GM23338 (cell line): ENCODE measurements at regions not wholly inside any gene's neighbourhood (a gene's known extent, or its start where the extent isn't known, plus 50 kb on each side); places are given as distances from the start of the nearest gene placed in this dataset.

ENCODE experiments used
- ATAC-seq: fragments of 200-7000 bp; cut with Tn5 transposase; 3 replicates; pipeline ENCODE4 v1.9.1; 2020
- DNase-seq: peaks from one replicate; pipeline ENCODE4 v3.0.0-alpha.2; 2015; ENCODE audit warnings: low spot score
- H2AFZ ChIP-seq: fragments of 200-600 bp; sonication (generic); 2 replicates; pipeline ENCODE4 v1.8.0; 2016; ENCODE audit warnings: antibody characterized with exemption, mild to moderate bottlenecking, moderate library complexity
- H3F3A ChIP-seq: fragments of 200-600 bp; sonication (generic); replicated peaks from 2 replicates; pipeline ENCODE4 v1.8.0; 2017; ENCODE audit warnings: antibody characterized with exemption, mixed run types, low read depth
- H3K27ac ChIP-seq: fragments of 200-600 bp; sonication (generic); 2 replicates; pipeline ENCODE4 v1.6.1; 2016; ENCODE audit warnings: low read depth
- H3K27me3 ChIP-seq: fragments of 200-600 bp; sonication (generic); 2 replicates; pipeline ENCODE4 v1.8.0; 2016; ENCODE audit warnings: mild to moderate bottlenecking, mixed run types, moderate library complexity; ENCODE audit not compliant: insufficient read depth
- H3K36me3 ChIP-seq: fragments of 200-600 bp; sonication (generic); 2 replicates; pipeline ENCODE4 v1.8.0; 2016; ENCODE audit warnings: mild to moderate bottlenecking; ENCODE audit not compliant: insufficient read depth
- H3K4me1 ChIP-seq: fragments of 200-600 bp; sonication (generic); 2 replicates; pipeline ENCODE4 v1.8.0; 2016; ENCODE audit warnings: mild to moderate bottlenecking, moderate library complexity; ENCODE audit not compliant: insufficient read depth
- H3K4me2 ChIP-seq: fragments of 200-600 bp; sonication (generic); 2 replicates; pipeline ENCODE4 v1.7.1; 2017; ENCODE audit warnings: mixed run types
- H3K4me3 ChIP-seq: fragments of 200-600 bp; sonication (generic); 2 replicates; pipeline ENCODE4 v1.6.1; 2016; ENCODE audit warnings: mixed run types
- H3K79me2 ChIP-seq: fragments of 200-600 bp; sonication (generic); replicated peaks from 2 replicates; pipeline ENCODE4 v1.8.0; 2017; ENCODE audit warnings: mild to moderate bottlenecking; ENCODE audit not compliant: insufficient read depth
- H3K9me2 ChIP-seq: fragments of 200-600 bp; sonication (generic); 2 replicates; pipeline ENCODE4 v1.8.0; 2017; ENCODE audit not compliant: insufficient read depth
- H4K20me1 ChIP-seq: fragments of 200-600 bp; sonication (generic); replicated peaks from 2 replicates; pipeline ENCODE4 v1.8.0; 2017; ENCODE audit warnings: mild to moderate bottlenecking; ENCODE audit not compliant: insufficient read depth
- H3K27ac Mint-ChIP-seq: 2 replicates; pipeline ENCODE4 v1.8.0; 2020; ENCODE audit warnings: inconsistent platforms, mild to moderate bottlenecking, moderate library complexity, mixed read lengths
- H3K27me3 Mint-ChIP-seq: 3 replicates; pipeline ENCODE4 v1.8.0; 2022; ENCODE audit warnings: low read depth, mild to moderate bottlenecking, moderate library complexity, mixed read lengths, inconsistent platforms; ENCODE audit not compliant: insufficient read depth, poor library complexity
- H3K36me3 Mint-ChIP-seq: 3 replicates; pipeline ENCODE4 v1.8.0; 2021; ENCODE audit warnings: low read depth, mild to moderate bottlenecking, inconsistent platforms, moderate library complexity, mixed read lengths
- H3K4me1 Mint-ChIP-seq: 3 replicates; pipeline ENCODE4 v1.8.0; 2020; ENCODE audit warnings: mild to moderate bottlenecking, inconsistent platforms, mixed read lengths
- H3K4me3 Mint-ChIP-seq: 3 replicates; pipeline ENCODE4 v1.8.0; 2021; ENCODE audit warnings: moderate library complexity, mild to moderate bottlenecking, inconsistent platforms, mixed read lengths
- H3K9me3 Mint-ChIP-seq: 3 replicates; pipeline ENCODE4 v1.8.0; 2020; ENCODE audit warnings: moderate library complexity, mild to moderate bottlenecking, inconsistent platforms, mixed read lengths
- CREB1 ChIP-seq: fragments of 250-450 bp; sonication (Bioruptor Pico); IDR thresholded peaks from 2 replicates; pipeline ENCODE4 v1.5.0; 2020; ENCODE audit warnings: low read depth, mild to moderate bottlenecking, moderate library complexity
- NANOG ChIP-seq: IDR thresholded peaks from 2 replicates; pipeline ENCODE4 v1.6.1; 2016; ENCODE audit warnings: antibody characterized with exemption, borderline replicate concordance
- POLR2AphosphoS5 ChIP-seq: IDR thresholded peaks from 2 replicates; pipeline ENCODE4 v1.6.1; 2016; ENCODE audit warnings: antibody characterized with exemption, low read depth
- ZNF331 ChIP-seq: fragments of 250-450 bp; sonication (Bioruptor Pico); IDR thresholded peaks from 2 replicates; pipeline ENCODE4 v1.5.0; 2020; ENCODE audit warnings: low read depth, mild to moderate bottlenecking, moderate library complexity
- TF ChIP-seq, protein P1 (sequence below): IDR thresholded peaks from 2 replicates; pipeline ENCODE4 v1.6.1; 2016; ENCODE audit warnings: antibody characterized with exemption
- TF ChIP-seq, protein P2 (sequence below): IDR thresholded peaks from one replicate; pipeline ENCODE4 v1.6.1; 2018; ENCODE audit warnings: antibody characterized with exemption; ENCODE audit not compliant: unreplicated experiment
- TF ChIP-seq, protein P3 (sequence below): fragments of 250-450 bp; sonication (Bioruptor Pico); IDR thresholded peaks from 2 replicates; pipeline ENCODE4 v1.5.0; 2020; ENCODE audit warnings: mild to moderate bottlenecking, moderate library complexity
- TF ChIP-seq, protein P4 (sequence below), 2 experiments: fragments of 200-600 bp in 1 of 2; sonication (generic) in 1 of 2; conservative IDR thresholded peaks; 2 replicates each; pipeline versions ENCODE4 v1.5.1 to v1.6.1; 2016 to 2017; ENCODE audit warnings: antibody characterized with exemption in 2 of 2, low read depth in 2 of 2, mild to moderate bottlenecking in 2 of 2, moderate library complexity in 1 of 2

DNA sequence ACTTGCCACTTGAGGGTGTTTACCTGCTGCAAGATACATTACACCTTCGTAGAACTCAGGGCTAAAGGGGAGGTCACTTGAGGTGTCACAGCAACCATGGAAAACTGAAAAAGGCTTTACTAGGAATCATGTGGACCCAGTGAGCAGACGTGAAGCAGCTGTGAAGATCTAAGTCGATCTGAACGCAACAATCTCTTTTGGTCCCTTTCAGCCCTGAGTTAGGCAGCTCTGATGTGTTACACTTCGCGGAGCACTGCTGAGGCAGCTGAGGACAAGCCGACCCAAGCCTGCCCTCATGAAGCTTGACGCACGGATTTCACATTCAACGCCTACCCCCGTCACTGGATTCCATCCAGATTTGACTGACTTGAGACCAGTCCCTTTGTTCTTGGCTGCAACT lies 75.8 kb upstream of the NPAS2 start:
- TF ChIP-seq, protein P1, sequence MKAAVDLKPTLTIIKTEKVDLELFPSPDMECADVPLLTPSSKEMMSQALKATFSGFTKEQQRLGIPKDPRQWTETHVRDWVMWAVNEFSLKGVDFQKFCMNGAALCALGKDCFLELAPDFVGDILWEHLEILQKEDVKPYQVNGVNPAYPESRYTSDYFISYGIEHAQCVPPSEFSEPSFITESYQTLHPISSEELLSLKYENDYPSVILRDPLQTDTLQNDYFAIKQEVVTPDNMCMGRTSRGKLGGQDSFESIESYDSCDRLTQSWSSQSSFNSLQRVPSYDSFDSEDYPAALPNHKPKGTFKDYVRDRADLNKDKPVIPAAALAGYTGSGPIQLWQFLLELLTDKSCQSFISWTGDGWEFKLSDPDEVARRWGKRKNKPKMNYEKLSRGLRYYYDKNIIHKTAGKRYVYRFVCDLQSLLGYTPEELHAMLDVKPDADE = no peak
- TF ChIP-seq POLR2AphosphoS5 (no peak), ZNF331 (CRISPR knock-in tag) (no peak), CREB1 (CRISPR knock-in tag) (no peak), NANOG (no peak)
- TF ChIP-seq, protein P2, sequence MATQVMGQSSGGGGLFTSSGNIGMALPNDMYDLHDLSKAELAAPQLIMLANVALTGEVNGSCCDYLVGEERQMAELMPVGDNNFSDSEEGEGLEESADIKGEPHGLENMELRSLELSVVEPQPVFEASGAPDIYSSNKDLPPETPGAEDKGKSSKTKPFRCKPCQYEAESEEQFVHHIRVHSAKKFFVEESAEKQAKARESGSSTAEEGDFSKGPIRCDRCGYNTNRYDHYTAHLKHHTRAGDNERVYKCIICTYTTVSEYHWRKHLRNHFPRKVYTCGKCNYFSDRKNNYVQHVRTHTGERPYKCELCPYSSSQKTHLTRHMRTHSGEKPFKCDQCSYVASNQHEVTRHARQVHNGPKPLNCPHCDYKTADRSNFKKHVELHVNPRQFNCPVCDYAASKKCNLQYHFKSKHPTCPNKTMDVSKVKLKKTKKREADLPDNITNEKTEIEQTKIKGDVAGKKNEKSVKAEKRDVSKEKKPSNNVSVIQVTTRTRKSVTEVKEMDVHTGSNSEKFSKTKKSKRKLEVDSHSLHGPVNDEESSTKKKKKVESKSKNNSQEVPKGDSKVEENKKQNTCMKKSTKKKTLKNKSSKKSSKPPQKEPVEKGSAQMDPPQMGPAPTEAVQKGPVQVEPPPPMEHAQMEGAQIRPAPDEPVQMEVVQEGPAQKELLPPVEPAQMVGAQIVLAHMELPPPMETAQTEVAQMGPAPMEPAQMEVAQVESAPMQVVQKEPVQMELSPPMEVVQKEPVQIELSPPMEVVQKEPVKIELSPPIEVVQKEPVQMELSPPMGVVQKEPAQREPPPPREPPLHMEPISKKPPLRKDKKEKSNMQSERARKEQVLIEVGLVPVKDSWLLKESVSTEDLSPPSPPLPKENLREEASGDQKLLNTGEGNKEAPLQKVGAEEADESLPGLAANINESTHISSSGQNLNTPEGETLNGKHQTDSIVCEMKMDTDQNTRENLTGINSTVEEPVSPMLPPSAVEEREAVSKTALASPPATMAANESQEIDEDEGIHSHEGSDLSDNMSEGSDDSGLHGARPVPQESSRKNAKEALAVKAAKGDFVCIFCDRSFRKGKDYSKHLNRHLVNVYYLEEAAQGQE = no peak
- Histone ChIP-seq H3K27me3 (no peaks in the 10 kb centered on the region), H3F3A (no peaks in the 10 kb centered on the region), H3K4me1 (no peaks in the 10 kb centered on the region), H2AFZ (no peak overlapping the region; the same call in 1 of the 2 replicates), H3K79me2 (no peaks in the 10 kb centered on the region), H3K4me2 (no peak overlapping the region), H3K27ac (no peak overlapping the region), H3K4me3 (no peak overlapping the region), H4K20me1 (no peaks in the 10 kb centered on the region), H3K9me2 (no peaks in the 10 kb centered on the region; the same call in 1 of the 2 replicates), H3K36me3 (no peaks in the 10 kb centered on the region)
- H3K9me3 Mint-ChIP-seq = no peaks in the 10 kb centered on the region; the same call in 2 of the 3 replicates
- H3K27me3 Mint-ChIP-seq = no peaks in the 10 kb centered on the region
- H3K36me3 Mint-ChIP-seq = no peaks in the 10 kb centered on the region
- H3K4me3 Mint-ChIP-seq = no peak overlapping the region
- ATAC-seq (no peak), DNase-seq (no peak)
- no peaks in the 10 kb centered on the region; the same call in 2 of the 3 replicates for H3K4me1 Mint-ChIP-seq
- no peak overlapping the region for H3K27ac Mint-ChIP-seq

DNA sequence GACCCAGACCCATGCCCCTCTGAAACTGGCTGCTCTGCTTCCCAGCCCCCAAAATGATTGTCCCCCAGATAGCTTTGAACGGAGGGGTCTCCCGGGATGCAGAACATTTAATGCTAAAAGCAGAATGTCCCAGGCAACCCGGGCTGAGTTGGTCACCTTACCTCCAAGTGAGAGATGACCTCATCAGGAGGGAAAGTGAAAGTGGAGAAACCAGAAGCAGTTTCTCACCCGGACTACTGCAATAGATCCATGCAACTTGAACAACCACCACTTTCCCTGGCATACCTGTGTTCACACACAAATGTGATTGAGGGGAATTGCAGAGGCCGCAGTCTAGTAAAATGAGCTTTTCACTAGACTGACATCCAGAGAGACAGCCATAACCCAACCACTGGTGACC lies 75.3 kb upstream of the NPAS2 start:
- Mint-ChIP-seq H3K4me1 (no peaks in the 10 kb centered on the region; the same call in 2 of the 3 replicates), H3K4me3 (no peak overlapping the region), H3K36me3 (no peaks in the 10 kb centered on the region), H3K9me3 (no peaks in the 10 kb centered on the region; the same call in 2 of the 3 replicates), H3K27ac (no peak overlapping the region), H3K27me3 (no peaks in the 10 kb centered on the region)
- H3K27me3 ChIP-seq = no peaks in the 10 kb centered on the region
- no peak for DNase-seq
- no peaks in the 10 kb centered on the region for H4K20me1 ChIP-seq
- no peaks in the 10 kb centered on the region for H3K4me1 ChIP-seq
- no peak overlapping the region for H3K4me3 ChIP-seq
- H3K79me2 ChIP-seq = no peaks in the 10 kb centered on the region
- H3K36me3 ChIP-seq = no peaks in the 10 kb centered on the region
- no peak overlapping the region for H3K27ac ChIP-seq
- H3K4me2 ChIP-seq = no peak overlapping the region
- H3F3A ChIP-seq = no peaks in the 10 kb centered on the region
- no peak for ATAC-seq
- H2AFZ ChIP-seq = no peak overlapping the region; the same call in 1 of the 2 replicates
- H3K9me2 ChIP-seq = no peaks in the 10 kb centered on the region; the same call in 1 of the 2 replicates
- TF ChIP-seq, protein P3, sequence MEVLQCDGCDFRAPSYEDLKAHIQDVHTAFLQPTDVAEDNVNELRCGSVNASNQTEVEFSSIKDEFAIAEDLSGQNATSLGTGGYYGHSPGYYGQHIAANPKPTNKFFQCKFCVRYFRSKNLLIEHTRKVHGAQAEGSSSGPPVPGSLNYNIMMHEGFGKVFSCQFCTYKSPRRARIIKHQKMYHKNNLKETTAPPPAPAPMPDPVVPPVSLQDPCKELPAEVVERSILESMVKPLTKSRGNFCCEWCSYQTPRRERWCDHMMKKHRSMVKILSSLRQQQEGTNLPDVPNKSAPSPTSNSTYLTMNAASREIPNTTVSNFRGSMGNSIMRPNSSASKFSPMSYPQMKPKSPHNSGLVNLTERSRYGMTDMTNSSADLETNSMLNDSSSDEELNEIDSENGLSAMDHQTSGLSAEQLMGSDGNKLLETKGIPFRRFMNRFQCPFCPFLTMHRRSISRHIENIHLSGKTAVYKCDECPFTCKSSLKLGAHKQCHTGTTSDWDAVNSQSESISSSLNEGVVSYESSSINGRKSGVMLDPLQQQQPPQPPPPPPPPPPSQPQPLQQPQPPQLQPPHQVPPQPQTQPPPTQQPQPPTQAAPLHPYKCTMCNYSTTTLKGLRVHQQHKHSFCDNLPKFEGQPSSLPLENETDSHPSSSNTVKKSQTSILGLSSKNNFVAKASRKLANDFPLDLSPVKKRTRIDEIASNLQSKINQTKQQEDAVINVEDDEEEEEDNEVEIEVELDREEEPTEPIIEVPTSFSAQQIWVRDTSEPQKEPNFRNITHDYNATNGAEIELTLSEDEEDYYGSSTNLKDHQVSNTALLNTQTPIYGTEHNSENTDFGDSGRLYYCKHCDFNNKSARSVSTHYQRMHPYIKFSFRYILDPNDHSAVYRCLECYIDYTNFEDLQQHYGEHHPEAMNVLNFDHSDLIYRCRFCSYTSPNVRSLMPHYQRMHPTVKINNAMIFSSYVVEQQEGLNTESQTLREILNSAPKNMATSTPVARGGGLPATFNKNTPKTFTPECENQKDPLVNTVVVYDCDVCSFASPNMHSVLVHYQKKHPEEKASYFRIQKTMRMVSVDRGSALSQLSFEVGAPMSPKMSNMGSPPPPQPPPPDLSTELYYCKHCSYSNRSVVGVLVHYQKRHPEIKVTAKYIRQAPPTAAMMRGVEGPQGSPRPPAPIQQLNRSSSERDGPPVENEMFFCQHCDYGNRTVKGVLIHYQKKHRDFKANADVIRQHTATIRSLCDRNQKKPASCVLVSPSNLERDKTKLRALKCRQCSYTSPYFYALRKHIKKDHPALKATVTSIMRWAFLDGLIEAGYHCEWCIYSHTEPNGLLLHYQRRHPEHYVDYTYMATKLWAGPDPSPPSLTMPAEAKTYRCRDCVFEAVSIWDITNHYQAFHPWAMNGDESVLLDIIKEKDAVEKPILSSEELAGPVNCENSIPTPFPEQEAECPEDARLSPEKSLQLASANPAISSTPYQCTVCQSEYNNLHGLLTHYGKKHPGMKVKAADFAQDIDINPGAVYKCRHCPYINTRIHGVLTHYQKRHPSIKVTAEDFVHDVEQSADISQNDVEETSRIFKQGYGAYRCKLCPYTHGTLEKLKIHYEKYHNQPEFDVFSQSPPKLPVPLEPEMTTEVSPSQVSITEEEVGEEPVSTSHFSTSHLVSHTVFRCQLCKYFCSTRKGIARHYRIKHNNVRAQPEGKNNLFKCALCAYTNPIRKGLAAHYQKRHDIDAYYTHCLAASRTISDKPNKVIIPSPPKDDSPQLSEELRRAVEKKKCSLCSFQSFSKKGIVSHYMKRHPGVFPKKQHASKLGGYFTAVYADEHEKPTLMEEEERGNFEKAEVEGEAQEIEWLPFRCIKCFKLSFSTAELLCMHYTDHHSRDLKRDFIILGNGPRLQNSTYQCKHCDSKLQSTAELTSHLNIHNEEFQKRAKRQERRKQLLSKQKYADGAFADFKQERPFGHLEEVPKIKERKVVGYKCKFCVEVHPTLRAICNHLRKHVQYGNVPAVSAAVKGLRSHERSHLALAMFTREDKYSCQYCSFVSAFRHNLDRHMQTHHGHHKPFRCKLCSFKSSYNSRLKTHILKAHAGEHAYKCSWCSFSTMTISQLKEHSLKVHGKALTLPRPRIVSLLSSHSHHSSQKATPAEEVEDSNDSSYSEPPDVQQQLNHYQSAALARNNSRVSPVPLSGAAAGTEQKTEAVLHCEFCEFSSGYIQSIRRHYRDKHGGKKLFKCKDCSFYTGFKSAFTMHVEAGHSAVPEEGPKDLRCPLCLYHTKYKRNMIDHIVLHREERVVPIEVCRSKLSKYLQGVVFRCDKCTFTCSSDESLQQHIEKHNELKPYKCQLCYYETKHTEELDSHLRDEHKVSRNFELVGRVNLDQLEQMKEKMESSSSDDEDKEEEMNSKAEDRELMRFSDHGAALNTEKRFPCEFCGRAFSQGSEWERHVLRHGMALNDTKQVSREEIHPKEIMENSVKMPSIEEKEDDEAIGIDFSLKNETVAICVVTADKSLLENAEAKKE (CRISPR knock-in tag) = no peak
- TF ChIP-seq, protein P4, sequence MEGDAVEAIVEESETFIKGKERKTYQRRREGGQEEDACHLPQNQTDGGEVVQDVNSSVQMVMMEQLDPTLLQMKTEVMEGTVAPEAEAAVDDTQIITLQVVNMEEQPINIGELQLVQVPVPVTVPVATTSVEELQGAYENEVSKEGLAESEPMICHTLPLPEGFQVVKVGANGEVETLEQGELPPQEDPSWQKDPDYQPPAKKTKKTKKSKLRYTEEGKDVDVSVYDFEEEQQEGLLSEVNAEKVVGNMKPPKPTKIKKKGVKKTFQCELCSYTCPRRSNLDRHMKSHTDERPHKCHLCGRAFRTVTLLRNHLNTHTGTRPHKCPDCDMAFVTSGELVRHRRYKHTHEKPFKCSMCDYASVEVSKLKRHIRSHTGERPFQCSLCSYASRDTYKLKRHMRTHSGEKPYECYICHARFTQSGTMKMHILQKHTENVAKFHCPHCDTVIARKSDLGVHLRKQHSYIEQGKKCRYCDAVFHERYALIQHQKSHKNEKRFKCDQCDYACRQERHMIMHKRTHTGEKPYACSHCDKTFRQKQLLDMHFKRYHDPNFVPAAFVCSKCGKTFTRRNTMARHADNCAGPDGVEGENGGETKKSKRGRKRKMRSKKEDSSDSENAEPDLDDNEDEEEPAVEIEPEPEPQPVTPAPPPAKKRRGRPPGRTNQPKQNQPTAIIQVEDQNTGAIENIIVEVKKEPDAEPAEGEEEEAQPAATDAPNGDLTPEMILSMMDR (conservative IDR thresholded peaks at IDR 0.05; ENCODE audit: low read depth in 2 of 2) = no peak
